Caco-2 (cell line): ENCODE measurements at regions not wholly inside any gene's neighbourhood (a gene's known extent, or its start where the extent isn't known, plus 50 kb on each side); places are given as distances from the start of the nearest gene placed in this dataset.

Experiments
- BruUV-seq: library from RNA; stranded (reverse); fragments of 400-500 nt; replicated peaks from 2 replicates; lab custom pipeline; 2021; lab: Mats Ljungman, UMichigan
- CTCF ChIA-PET: fragments of 300-600 bp; sonication (Branson Sonifier 250); formaldehyde crosslinking; loops from one replicate; lab custom pipeline; 2022; ENCODE audit warnings: antibody characterized with exemption; lab: Charles Lee
- POLR2A ChIA-PET: fragments of 300-600 bp; sonication (Branson Sonifier 250); formaldehyde crosslinking; loops from one replicate; lab custom pipeline; 2022; ENCODE audit warnings: antibody characterized with exemption; lab: Charles Lee
- DNase-seq, 2 experiments: peaks; one replicate each; pipeline versions ENCODE4 v3.0.0 to v3.0.0-alpha.2; 2020 to 2022
- H3K27me3 ChIP-seq: replicated peaks from 2 replicates; pipeline ENCODE4 v1.6.0; 2011; ENCODE audit warnings: low read length; ENCODE audit not compliant: control insufficient read depth, insufficient read depth
- H3K36me3 ChIP-seq: 2 replicates; pipeline ENCODE4 v1.5.1; 2011; ENCODE audit warnings: low read length; ENCODE audit not compliant: control insufficient read depth, insufficient read depth
- H3K4me1 ChIP-seq: fragments of 250-450 bp; sonication (Bioruptor Pico); 2 replicates; pipeline ENCODE4 v1.5.1; 2020; ENCODE audit warnings: mild to moderate bottlenecking
- H3K4me3 ChIP-seq: 2 replicates; pipeline ENCODE4 v1.5.1; 2011; ENCODE audit warnings: low read depth, mild to moderate bottlenecking, control low read depth, low read length
- H3K9me3 ChIP-seq: fragments of 250-450 bp; sonication (Bioruptor Pico); 2 replicates; pipeline ENCODE4 v1.5.1; 2020; ENCODE audit warnings: mild to moderate bottlenecking, moderate library complexity
- H3K27ac Mint-ChIP-seq: one replicate; pipeline ENCODE4 v1.8.0; 2022; ENCODE audit warnings: mixed read lengths; ENCODE audit not compliant: unreplicated experiment
- H3K27me3 Mint-ChIP-seq: one replicate; pipeline ENCODE4 v1.8.0; 2022; ENCODE audit warnings: mixed read lengths; ENCODE audit not compliant: insufficient read depth, unreplicated experiment
- H3K36me3 Mint-ChIP-seq: one replicate; pipeline ENCODE4 v1.8.0; 2022; ENCODE audit warnings: mild to moderate bottlenecking, mixed read lengths; ENCODE audit not compliant: insufficient read depth, unreplicated experiment
- H3K4me1 Mint-ChIP-seq: one replicate; pipeline ENCODE4 v1.8.0; 2022; ENCODE audit warnings: low read depth, mixed read lengths; ENCODE audit not compliant: unreplicated experiment
- H3K4me3 Mint-ChIP-seq: one replicate; pipeline ENCODE4 v1.8.0; 2022; ENCODE audit warnings: mild to moderate bottlenecking, moderate library complexity, mixed read lengths; ENCODE audit not compliant: unreplicated experiment
- H3K9me3 Mint-ChIP-seq: one replicate; pipeline ENCODE4 v1.8.0; 2022; ENCODE audit warnings: mixed read lengths; ENCODE audit not compliant: unreplicated experiment
- CTCF ChIP-seq, 2 experiments: fragments of 200-600 bp in 1 of 2; IDR thresholded peaks; 1 replicate in 1 of 2; 2 replicates in 1 of 2; pipeline versions ENCODE4 v1.5.1 to v1.8.0; 2011 to 2022; ENCODE audit warnings: antibody characterized with exemption in 1 of 2, control low read depth in 1 of 2, inconsistent platforms in 1 of 2, low read depth in 1 of 2, low read length in 1 of 2, mild to moderate bottlenecking in 1 of 2, moderate library complexity in 1 of 2; ENCODE audit not compliant: insufficient read depth in 1 of 2, severe bottlenecking in 1 of 2, unreplicated experiment in 1 of 2
- intact Hi-C: fragments of 100-400 bp; cut with micrococcal nuclease; formaldehyde crosslinking; loops from one replicate; pipeline ENCODE4 v1.10.0; 2022; ENCODE audit not compliant: unreplicated experiment

- POLR2A ChIA-PET: no interaction called here
- Mint-ChIP-seq H3K27ac (no peak overlapping the region), H3K27me3 (no peaks in the 10 kb centered on the region), H3K4me1 (no peaks in the 10 kb centered on the region), H3K36me3 (no peaks in the 10 kb centered on the region), H3K9me3 (no peaks in the 10 kb centered on the region), H3K4me3 (no peak overlapping the region)
- CTCF ChIA-PET: no interaction called here
- Histone ChIP-seq H3K27me3 (no peaks in the 10 kb centered on the region), H3K36me3 (no peaks in the 10 kb centered on the region), H3K4me1 (no peaks in the 10 kb centered on the region), H3K4me3 (no peak overlapping the region), H3K9me3 (no peaks in the 10 kb centered on the region)
- no TSS peak for BruUV-seq
- DNase-seq: no peak
- TF ChIP-seq CTCF (IDR thresholded peaks at IDR 0.05; ENCODE audit: insufficient read depth in 1 of 2, low read depth in 1 of 2, low read length in 1 of 2, severe bottlenecking in 1 of 2, unreplicated experiment in 1 of 2): no peak
- intact Hi-C loops: no loop called here
Measured at GRCh38 chr5:117872798-117873368, 1115.5 kb downstream of the DTWD2 start.

GRCh38 chr5:117869596-117869995, 1118.8 kb downstream of the DTWD2 start:
- DNase-seq: no peak
- CTCF ChIA-PET: interaction anchor here (0.6 kb wide), 1 partner anchor 412 kb away, joined by 3 read pairs; no protein-coding TSS in a partner anchor
- Histone ChIP-seq H3K4me3 (no peak overlapping the region), H3K4me1 (no peaks in the 10 kb centered on the region), H3K27me3 (no peaks in the 10 kb centered on the region), H3K9me3 (no peaks in the 10 kb centered on the region), H3K36me3 (no peaks in the 10 kb centered on the region)
- POLR2A ChIA-PET: no interaction called here
- Mint-ChIP-seq H3K9me3 (no peaks in the 10 kb centered on the region), H3K27me3 (no peaks in the 10 kb centered on the region), H3K4me3 (no peak overlapping the region), H3K36me3 (no peaks in the 10 kb centered on the region), H3K4me1 (no peaks in the 10 kb centered on the region), H3K27ac (no peak overlapping the region)
- no peak for TF ChIP-seq CTCF (IDR thresholded peaks at IDR 0.05; ENCODE audit: insufficient read depth in 1 of 2, low read depth in 1 of 2, low read length in 1 of 2, severe bottlenecking in 1 of 2, unreplicated experiment in 1 of 2)
- intact Hi-C loops: no loop called here
- no TSS peak for BruUV-seq

- Mint-ChIP-seq H3K36me3 (no peaks in the 10 kb centered on the region), H3K4me3 (no peak overlapping the region), H3K27ac (no peak overlapping the region), H3K9me3 (no peaks in the 10 kb centered on the region), H3K4me1 (no peaks in the 10 kb centered on the region), H3K27me3 (peaks cover 2% of the 10 kb centered on the region)
- TF ChIP-seq CTCF (IDR thresholded peaks at IDR 0.05; ENCODE audit: insufficient read depth in 1 of 2, low read depth in 1 of 2, low read length in 1 of 2, severe bottlenecking in 1 of 2, unreplicated experiment in 1 of 2): no peak
- no TSS peak for BruUV-seq
- DNase-seq: no peak
- H3K36me3 ChIP-seq: no peaks in the 10 kb centered on the region
- no peaks in the 10 kb centered on the region for H3K9me3 ChIP-seq
- H3K4me1 ChIP-seq: no peaks in the 10 kb centered on the region
- no peaks in the 10 kb centered on the region for H3K27me3 ChIP-seq
- ChIA-PET POLR2A (no interaction called here), CTCF (no interaction called here)
- intact Hi-C loops: no loop called here
- H3K4me3 ChIP-seq: no peak overlapping the region
Measured at GRCh38 chr5:117863586-117864296, 1124.6 kb downstream of the DTWD2 start.
